ENCODE measurements at regions not wholly inside any gene's neighbourhood (a gene's known extent, or its start where the extent isn't known, plus 50 kb on each side); places are given as distances from the start of the nearest gene placed in this dataset.

DNA sequence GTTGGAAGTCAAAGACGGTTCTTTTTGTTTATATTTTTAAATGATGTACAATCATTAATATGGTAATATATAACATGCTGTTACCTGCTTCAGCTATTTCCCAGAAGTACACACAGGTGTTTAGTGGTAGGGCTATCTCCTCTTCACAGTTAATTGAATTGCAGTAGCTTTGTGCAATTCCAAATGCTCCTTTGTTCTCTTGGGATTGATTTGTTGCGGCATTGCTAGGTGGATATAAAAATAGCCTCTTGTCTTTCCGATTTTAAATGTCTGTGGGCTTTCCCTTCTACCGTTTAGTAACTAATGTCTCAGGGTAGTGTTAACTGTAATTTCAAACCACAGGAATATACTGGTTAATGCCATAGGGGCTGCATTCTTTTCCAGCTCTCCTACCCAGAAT, 307.6 kb upstream of the SLITRK3 start:
- TF ChIP-seq CTCF (IDR thresholded peaks at IDR 0.05; ENCODE audit: low read depth, low read length): no peak
- no peak for TF ChIP-seq EZH2phosphoT487 (IDR thresholded peaks at IDR 0.05; ENCODE audit: low read depth)

Data from OCI-LY3 (cell line).